HG03520 (cell line): ENCODE measurements at regions not wholly inside any gene's neighbourhood (a gene's known extent, or its start where the extent isn't known, plus 50 kb on each side); places are given as distances from the start of the nearest gene placed in this dataset.
"Not testable (repeated sequence)": the region's sequence is repeated elsewhere in the genome, so short reads cannot be mapped to it uniquely, and the experiment has no call there.

Experiments
- ATAC-seq: cut with Tn5 transposase; IDR thresholded peaks from one replicate; pipeline ENCODE4 v1.9.1; 2021; ENCODE audit warnings: mild to moderate bottlenecking, moderate library complexity; ENCODE audit not compliant: unreplicated experiment

- ATAC-seq, result no peak
Observed at GRCh38 chr5:159497221-159497620, 166.9 kb upstream of the IL12B start.

- ATAC-seq, result no peak
Observed at GRCh38 chr5:159498630-159499029, 168.3 kb upstream of the IL12B start.

DNA sequence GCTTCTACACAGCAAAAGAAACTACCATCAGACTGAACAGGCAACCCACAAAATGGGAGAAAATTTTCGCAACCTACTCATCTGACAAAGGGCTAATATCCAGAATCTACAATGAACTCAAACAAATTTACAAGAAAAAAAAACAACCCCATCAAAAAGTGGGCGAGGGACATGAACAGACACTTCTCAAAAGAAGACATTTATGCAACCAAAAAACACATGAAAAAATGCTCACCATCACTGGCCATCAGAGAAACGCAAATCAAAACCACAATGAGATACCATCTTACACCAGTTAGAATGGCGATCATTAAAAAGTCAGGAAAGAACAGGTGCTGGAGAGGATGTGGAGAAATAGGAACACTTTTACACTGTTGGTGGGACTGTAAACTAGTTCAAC, 171.8 kb upstream of the IL12B start:
- ATAC-seq, result not testable (repeated sequence)

DNA sequence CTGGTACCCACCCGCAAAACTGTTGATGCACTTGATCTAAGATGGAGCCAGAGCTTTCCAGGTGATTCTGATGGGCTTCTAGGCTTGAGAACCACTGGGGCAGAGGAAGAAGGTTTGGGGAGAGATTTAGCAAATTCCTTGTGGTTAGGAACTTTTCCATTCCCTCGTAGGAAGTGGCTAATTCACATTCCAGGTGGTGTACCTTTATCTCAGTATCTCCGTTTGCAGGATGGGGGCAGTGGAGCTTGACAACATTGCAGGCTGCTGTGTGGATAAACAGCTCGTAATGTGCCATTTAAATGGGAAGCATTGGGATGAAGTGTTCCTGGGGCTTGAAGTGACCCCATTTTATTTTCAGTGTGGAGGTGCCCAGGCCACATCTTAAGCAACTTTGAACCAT, 172.9 kb upstream of the IL12B start:
- ATAC-seq, result no peak

DNA sequence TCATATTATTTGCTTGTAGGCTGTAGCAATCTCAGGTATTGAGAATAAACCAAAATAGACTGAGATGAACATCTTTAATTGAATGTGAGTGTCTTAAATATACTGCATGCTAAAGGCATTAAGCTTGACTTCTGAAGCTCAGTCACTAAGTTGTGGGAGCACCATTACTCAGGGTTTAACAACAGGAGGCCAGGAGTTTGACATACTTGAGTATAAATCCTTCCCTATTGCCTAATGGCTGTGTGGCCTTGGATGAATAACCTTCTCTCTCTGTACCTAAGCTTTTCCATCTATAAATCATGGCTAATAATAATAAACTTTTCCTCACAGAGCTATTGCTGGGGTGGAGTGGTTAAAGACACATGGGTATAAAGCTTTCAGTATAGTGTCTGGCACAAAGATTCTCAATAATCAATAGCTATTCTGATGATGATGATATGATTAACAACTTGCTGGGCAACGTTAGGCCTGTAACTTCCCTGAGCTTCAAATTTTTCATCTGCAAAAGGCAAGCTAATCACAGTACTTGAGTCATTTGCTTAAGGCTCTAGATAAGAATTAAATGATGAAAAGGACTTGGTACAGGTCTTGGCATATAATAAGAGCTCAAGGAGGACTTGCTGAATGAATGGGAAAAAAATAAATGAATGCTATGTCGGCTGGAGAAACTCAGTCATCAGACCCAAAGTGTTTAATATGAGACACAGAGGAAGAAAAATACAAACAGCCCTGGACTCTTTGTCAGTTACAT, 174.0 kb upstream of the IL12B start:
- no peak for ATAC-seq

GRCh38 chr5:159504857-159505304, 174.6 kb upstream of the IL12B start:
- ATAC-seq, result no peak

DNA sequence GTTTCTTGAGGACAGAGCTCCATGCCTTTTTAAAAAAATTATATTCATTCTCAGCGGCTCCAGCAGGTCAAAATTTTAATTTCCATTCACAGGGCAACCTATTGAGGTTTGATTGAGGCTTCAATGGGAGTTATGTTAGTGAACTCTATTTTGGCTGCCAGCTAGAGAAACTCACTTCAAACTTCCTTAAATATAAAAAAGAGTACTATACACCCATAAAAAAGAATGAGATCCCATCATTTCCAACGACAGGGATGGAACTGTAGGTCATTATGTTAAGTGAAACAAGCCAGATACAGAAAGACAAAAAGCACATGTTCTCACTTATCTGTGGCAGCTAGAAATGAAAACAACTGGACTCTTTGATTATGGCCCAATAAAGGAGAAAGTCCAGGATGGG, 176.8 kb upstream of the IL12B start:
- no peak for ATAC-seq

- no peak for ATAC-seq
Observed at GRCh38 chr5:159507661-159508060, 177.4 kb upstream of the IL12B start.

DNA sequence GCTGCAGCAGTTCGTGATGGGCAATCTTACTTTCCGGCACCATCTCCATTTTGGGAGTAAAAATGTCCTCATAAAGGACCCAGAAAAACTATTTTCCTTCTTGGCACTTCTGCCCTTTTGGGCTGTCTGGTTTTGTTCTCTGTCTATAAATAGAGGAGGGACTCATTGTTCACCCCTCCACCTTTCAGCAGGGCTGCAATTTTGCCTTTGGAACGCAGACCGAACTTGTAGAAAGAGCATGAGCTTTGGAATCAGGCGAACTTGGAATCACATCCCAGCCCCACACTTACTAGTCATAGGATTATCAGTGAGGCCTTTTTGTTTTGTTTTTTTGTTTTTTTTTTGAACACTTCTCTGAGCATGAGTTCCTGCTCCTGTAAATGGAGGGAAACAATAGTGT, 178.1 kb upstream of the IL12B start:
- no peak for ATAC-seq

- no peak for ATAC-seq
Observed at GRCh38 chr5:159509002-159509660, 178.8 kb upstream of the IL12B start.

GRCh38 chr5:159510282-159510681, 180.0 kb upstream of the IL12B start:
- ATAC-seq, result no peak

- no peak for ATAC-seq
Observed at GRCh38 chr5:159511570-159511969, 181.3 kb upstream of the IL12B start.

DNA sequence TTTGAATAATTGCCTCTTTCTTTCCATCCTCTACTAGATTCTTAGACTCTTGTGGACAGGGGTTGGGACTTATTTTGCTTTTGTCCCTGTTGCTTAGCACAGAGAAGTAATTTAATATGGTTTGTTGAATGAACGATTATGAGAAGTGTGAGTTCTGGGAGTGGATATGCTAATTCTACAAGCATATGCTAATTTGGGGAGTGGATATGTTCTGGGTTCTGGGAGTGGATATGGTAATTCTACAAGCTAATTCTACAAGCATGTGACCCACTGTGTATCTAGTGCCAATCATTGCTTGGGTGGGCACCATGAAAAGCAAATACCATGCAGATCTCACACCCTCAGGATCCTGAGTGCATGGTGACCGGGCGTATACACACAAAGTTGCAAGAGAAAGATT, 181.8 kb upstream of the IL12B start:
- ATAC-seq, result no peak

DNA sequence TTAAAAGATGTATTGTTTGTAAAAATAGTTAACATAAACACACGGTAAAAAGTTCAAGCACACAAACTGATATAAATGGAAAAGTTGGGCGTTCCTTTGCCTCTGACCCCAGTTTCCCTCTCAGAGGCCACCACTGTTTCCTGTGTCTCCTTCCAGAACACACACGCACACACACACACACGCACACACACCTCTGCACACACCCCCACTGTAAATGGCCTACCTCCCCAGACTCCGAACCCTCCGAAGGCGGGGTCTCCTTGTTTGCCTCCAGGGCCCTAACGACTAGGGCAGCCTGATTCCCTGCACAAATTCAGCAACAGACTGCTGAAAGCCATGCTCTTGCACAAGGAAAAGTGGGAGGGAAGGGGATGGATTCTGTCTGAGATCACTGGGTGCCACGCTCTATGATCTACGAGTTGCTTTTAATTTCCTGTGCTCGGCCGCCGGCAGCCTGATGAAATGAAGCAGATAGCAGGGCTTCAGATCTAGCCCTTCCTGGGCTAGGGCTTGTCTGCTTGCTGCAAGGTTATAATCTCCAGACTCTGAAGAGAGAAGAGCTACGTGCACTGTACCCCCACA, 184.0 kb upstream of the IL12B start:
- no peak for ATAC-seq

- no peak for ATAC-seq
Observed at GRCh38 chr5:159515197-159515596, 184.9 kb upstream of the IL12B start.

GRCh38 chr5:159515909-159516415, 185.7 kb upstream of the IL12B start:
- ATAC-seq, result peak; percentile 97

- ATAC-seq, result no peak
Observed at GRCh38 chr5:159518371-159518770, 188.1 kb upstream of the IL12B start.

- ATAC-seq, result no peak
Observed at GRCh38 chr5:159519365-159519764, 189.1 kb upstream of the IL12B start.

DNA sequence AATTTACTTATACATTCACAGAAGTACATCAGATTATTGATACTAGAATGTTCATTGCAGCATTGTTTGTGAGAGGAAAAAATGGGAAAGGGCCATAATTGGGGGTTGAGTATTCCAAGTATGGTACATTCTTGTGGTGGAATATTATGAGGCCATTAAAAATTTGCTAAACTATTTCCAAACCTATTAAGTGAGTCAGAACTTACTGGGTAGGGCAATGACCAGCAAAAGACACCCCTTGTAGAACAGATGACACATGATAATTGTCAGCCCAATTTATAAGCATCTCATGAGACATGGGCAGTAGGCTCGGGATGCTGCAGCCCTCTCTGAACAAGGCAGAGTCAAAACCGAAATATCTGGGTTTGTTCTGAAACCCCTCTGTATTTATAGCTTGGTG, 192.6 kb upstream of the IL12B start:
- ATAC-seq, result no peak

DNA sequence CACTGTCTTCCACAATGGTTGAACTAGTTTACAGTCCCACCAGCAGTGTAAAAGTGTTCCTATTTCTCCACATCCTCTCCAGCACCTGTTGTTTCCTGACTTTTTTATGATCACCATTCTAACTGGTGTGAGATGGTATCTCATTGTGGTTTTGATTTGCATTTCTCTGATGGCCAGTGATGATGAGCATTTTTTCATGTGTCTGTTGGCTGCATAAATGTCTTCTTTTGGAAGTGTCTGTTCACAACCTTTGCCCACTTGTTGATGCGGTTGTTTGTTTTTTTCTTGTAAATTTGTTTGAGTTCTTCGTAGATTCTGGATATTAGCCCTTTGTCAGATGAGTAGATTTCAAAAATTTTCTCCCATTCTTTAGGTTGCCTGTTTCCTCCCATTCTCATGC, 194.0 kb upstream of the IL12B start:
- ATAC-seq, result not testable (repeated sequence)

DNA sequence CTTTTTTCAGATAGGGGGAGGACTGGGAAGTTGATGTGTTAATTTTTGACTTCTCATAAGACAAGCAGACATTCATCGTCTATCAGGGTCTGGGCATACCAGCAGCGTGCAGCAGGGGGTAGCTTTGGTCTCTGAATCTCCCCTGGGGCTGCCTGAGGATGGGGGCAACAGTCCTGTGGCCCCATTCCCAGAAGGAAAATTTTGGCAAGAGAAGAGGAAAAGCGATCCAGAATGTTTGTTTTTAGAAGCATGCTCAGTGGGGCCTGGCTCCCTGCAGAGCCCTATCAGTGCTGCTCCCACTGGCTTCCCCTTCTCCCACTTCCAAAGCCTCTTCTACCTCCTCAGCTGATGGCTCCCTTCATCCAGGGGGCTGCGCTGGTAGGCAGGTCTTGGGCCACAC, 194.8 kb upstream of the IL12B start:
- ATAC-seq, result no peak
